A549 (cell line): ENCODE measurements at regions not wholly inside any gene's neighbourhood (a gene's known extent, or its start where the extent isn't known, plus 50 kb on each side); places are given as distances from the start of the nearest gene placed in this dataset.

Source experiments
- ATAC-seq, 2 experiments: fragments of 200-7000 bp in 1 of 2; fragments of >200 bp in 1 of 2; cut with Nextera tagmentation in 1 of 2; cut with Tn5 transposase in 1 of 2; 3 replicates each; pipeline versions ENCODE4 v1.8.0 to v1.9.1; 2018 to 2020; ENCODE audit warnings: mild to moderate bottlenecking in 1 of 2, moderate library complexity in 1 of 2
- CTCF ChIA-PET: fragments of 300-600 bp; sonication (Branson Sonifier 250); formaldehyde crosslinking; extraction: SDS; loops from one replicate; lab custom pipeline; 2021; ENCODE audit warnings: antibody characterized with exemption, inconsistent platforms; lab: Yijun Ruan, JAX
- POLR2A ChIA-PET: fragments of 350-600 bp; formaldehyde crosslinking; extraction: SDS; loops from one replicate; lab custom pipeline; 2021; ENCODE audit warnings: antibody characterized with exemption, inconsistent platforms; lab: Yijun Ruan, JAX
- DNase-seq, 2 experiments: peaks; one replicate each; pipeline versions ENCODE4 v3.0.0 to v3.0.0-alpha.2; 2011 to 2016; ENCODE audit warnings: low read depth in 1 of 2, low spot score in 1 of 2
- FAIRE-seq: peaks from 2 replicates; lab custom pipeline; 2011; peaks lifted over from hg19 to GRCh38; lab: Jason Lieb, UNC
- H3K27ac ChIP-seq, 2 experiments: fragments of >200 bp; sonication (Bioruptor Twin); formaldehyde crosslinking; 3 replicates each; pipeline ENCODE4 v1.5.1; 2016 to 2017
- H3K4me1 ChIP-seq: fragments of >200 bp; sonication (Bioruptor Twin); formaldehyde crosslinking; 3 replicates; pipeline ENCODE4 v1.6.1; 2016
- H3K4me2 ChIP-seq: fragments of >200 bp; sonication (Bioruptor Twin); formaldehyde crosslinking; 3 replicates; pipeline ENCODE4 v1.6.1; 2016
- H3K4me3 ChIP-seq: fragments of >200 bp; sonication (Bioruptor Twin); formaldehyde crosslinking; 3 replicates; pipeline ENCODE4 v1.5.1; 2016
- H3K9me3 ChIP-seq: fragments of >200 bp; sonication (Bioruptor Twin); formaldehyde crosslinking; 3 replicates; pipeline ENCODE4 v1.6.1; 2016
- BHLHE40 ChIP-seq: IDR thresholded peaks from 2 replicates; pipeline ENCODE4 v1.6.1; 2012; ENCODE audit warnings: low read depth, low read length, inconsistent platforms
- CBX8 ChIP-seq: fragments of 200-600 bp; sonication (generic); IDR thresholded peaks from 2 replicates; pipeline ENCODE4 v1.6.1; 2016
- EHF ChIP-seq: fragments of 250-450 bp; sonication (Bioruptor Pico); IDR thresholded peaks from 2 replicates; pipeline ENCODE4 v1.5.0; 2020; ENCODE audit warnings: mild to moderate bottlenecking
- FOSL2 ChIP-seq, 2 experiments: fragments of 450-650 bp in 1 of 2; fragments of >200 bp in 1 of 2; sonication (Bioruptor Twin) in 1 of 2; formaldehyde crosslinking; IDR thresholded peaks; 2 replicates each; pipeline versions ENCODE4 v1.5.0 to v1.6.1; 2016 to 2020; ENCODE audit warnings: mild to moderate bottlenecking in 1 of 2, moderate library complexity in 1 of 2
- FOXS1 ChIP-seq: fragments of 250-450 bp; sonication (Bioruptor Pico); IDR thresholded peaks from 2 replicates; pipeline ENCODE4 v1.5.0; 2020; ENCODE audit warnings: mild to moderate bottlenecking, moderate library complexity
- GATA3 ChIP-seq: IDR thresholded peaks from 2 replicates; pipeline ENCODE4 v1.6.1; 2012; ENCODE audit warnings: borderline replicate concordance
- HEYL ChIP-seq: fragments of 250-450 bp; sonication (Bioruptor Pico); IDR thresholded peaks from 2 replicates; pipeline ENCODE4 v1.8.0; 2021; ENCODE audit warnings: mild to moderate bottlenecking, moderate library complexity
- HOXA7 ChIP-seq: fragments of 250-450 bp; sonication (Bioruptor Pico); IDR thresholded peaks from 2 replicates; pipeline ENCODE4 v1.5.0; 2020; ENCODE audit warnings: mild to moderate bottlenecking, moderate library complexity
- KDM5A ChIP-seq: fragments of 200-600 bp; sonication (generic); IDR thresholded peaks from 2 replicates; pipeline ENCODE4 v1.6.1; 2016; ENCODE audit warnings: antibody characterized with exemption, mild to moderate bottlenecking
- MYC ChIP-seq: IDR thresholded peaks from 2 replicates; pipeline ENCODE4 v1.6.1; 2012; ENCODE audit warnings: mild to moderate bottlenecking, inconsistent platforms, low read length, improper control_type of control experiment, borderline replicate concordance
- RCOR1 ChIP-seq: fragments of 150-350 bp; IDR thresholded peaks from 2 replicates; pipeline ENCODE4 v1.6.1; 2014; ENCODE audit warnings: antibody characterized with exemption, low read length, low read depth
- SMC3 ChIP-seq: fragments of >200 bp; sonication (Bioruptor Twin); formaldehyde crosslinking; IDR thresholded peaks from 3 replicates; pipeline ENCODE4 v1.6.1; 2018; ENCODE audit warnings: inconsistent platforms
- SREBF2 ChIP-seq: fragments of 450-650 bp; IDR thresholded peaks from 2 replicates; pipeline ENCODE4 v1.6.1; 2014; ENCODE audit warnings: mild to moderate bottlenecking, moderate library complexity
- TP53 ChIP-seq: fragments of 250-450 bp; sonication (Bioruptor Pico); IDR thresholded peaks from 2 replicates; pipeline ENCODE4 v1.5.0; 2021; ENCODE audit warnings: mild to moderate bottlenecking, moderate library complexity
- ZFP36 ChIP-seq: fragments of 450-650 bp; IDR thresholded peaks from 2 replicates; pipeline ENCODE4 v1.6.1; 2014; ENCODE audit warnings: borderline replicate concordance; ENCODE audit not compliant: partially characterized antibody
- ZNF302 ChIP-seq: fragments of 250-450 bp; sonication (Bioruptor Pico); IDR thresholded peaks from 2 replicates; pipeline ENCODE4 v1.9.0; 2021; ENCODE audit warnings: inconsistent platforms, mild to moderate bottlenecking, moderate library complexity
- ZSCAN20 ChIP-seq: fragments of 250-450 bp; sonication (Bioruptor Pico); IDR thresholded peaks from 2 replicates; pipeline ENCODE4 v1.8.0; 2022; ENCODE audit warnings: mild to moderate bottlenecking, moderate library complexity
- WGBS: methylation state at CpG from one replicate; pipeline ENCODE4 v1.1.6; 2017; ENCODE audit errors: missing lambda C conversion rate; 5-methylcytosine and 5-hydroxymethylcytosine counted together
- TF ChIP-seq, protein P1 (sequence below): fragments of 250-450 bp; sonication (Bioruptor Pico); IDR thresholded peaks from 2 replicates; pipeline ENCODE4 v1.5.0; 2020; ENCODE audit warnings: low read depth, mild to moderate bottlenecking, moderate library complexity
- TF ChIP-seq, protein P2 (sequence below): fragments of 250-450 bp; sonication (Bioruptor Pico); IDR thresholded peaks from 2 replicates; pipeline ENCODE4 v1.5.0; 2021; ENCODE audit warnings: mild to moderate bottlenecking, moderate library complexity, borderline replicate concordance

DNA sequence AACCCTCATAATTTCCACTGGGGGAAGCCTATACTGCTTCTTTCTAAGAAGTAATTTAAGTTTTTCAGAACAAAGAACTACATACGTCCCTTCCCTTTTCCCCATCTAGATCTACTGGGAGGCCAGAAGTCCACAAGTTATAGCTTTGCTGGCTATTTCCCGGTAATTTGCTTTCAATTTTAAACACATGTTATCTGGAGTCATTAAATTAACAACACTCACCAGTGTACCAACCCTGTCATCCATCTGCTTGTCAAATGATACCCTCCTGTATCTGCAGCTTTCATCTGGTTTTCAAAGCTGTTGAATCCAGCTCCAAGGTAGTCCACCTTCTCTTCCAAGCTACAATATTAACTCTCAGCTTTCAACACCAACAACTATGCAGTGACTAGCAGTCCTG lies 466.7 kb upstream of the PKN2 start:
- CTCF ChIA-PET = interaction anchor here (1.0 kb wide), 1 partner anchor 16 kb away, joined by 3 read pairs; no protein-coding TSS in a partner anchor

DNA sequence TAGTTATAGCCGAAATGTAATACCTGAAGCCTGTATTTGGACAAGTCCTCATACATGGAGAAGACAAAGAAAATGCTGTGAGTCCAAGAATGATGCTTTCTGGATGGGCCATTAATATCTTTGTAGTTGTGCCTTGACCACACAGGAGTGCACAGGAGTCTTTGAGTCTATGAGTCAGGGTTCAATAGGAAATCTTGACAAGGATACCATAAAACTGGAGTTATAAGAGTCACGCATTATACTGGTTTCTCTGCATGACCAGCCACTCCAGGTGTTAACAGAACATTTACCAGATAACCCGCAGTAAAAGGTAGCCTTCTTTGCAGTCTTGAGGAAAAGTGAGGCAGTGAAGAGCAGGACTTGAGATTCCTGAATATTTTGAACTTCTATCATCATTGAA lies 464.6 kb upstream of the PKN2 start:
- no peak for TF ChIP-seq TP53
- no peak for TF ChIP-seq EHF (CRISPR knock-in tag)
- TF ChIP-seq KDM5A = no peak
- TF ChIP-seq ZNF302 (CRISPR knock-in tag) = no peak
- no peak for TF ChIP-seq ZSCAN20 (CRISPR knock-in tag)
- 34% methylated on average over 3 of the region's 3 CpGs for WGBS
- FAIRE-seq (no peak), DNase-seq (no peak), ATAC-seq (no peak)
- ChIA-PET POLR2A (no interaction called here), CTCF (no interaction called here)
- Histone ChIP-seq H3K4me3 (no peak overlapping the region), H3K4me2 (no peak overlapping the region), H3K9me3 (no peaks in the 10 kb centered on the region), H3K27ac (no peak overlapping the region), H3K4me1 (no peaks in the 10 kb centered on the region)

More for the DNA sequence above, 466.7 kb upstream of the PKN2 start:
- POLR2A ChIA-PET = no interaction called here
- Histone ChIP-seq H3K4me3 (no peak overlapping the region), H3K4me1 (no peaks in the 10 kb centered on the region), H3K27ac (no peak overlapping the region), H3K9me3 (no peaks in the 10 kb centered on the region), H3K4me2 (no peak overlapping the region)
- WGBS = 39% methylated on average over 2 of the region's 2 CpGs
- no peak for TF ChIP-seq SREBF2
- TF ChIP-seq SMC3 = no peak
- TF ChIP-seq, protein P1, sequence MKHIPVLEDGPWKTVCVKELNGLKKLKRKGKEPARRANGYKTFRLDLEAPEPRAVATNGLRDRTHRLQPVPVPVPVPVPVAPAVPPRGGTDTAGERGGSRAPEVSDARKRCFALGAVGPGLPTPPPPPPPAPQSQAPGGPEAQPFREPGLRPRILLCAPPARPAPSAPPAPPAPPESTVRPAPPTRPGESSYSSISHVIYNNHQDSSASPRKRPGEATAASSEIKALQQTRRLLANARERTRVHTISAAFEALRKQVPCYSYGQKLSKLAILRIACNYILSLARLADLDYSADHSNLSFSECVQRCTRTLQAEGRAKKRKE (CRISPR knock-in tag) = no peak
- no peak for TF ChIP-seq HOXA7 (CRISPR knock-in tag)
- TF ChIP-seq MYC = no peak
- TF ChIP-seq FOXS1 (CRISPR knock-in tag) = no peak
- no peak for TF ChIP-seq ZFP36
- no peak for TF ChIP-seq HEYL (CRISPR knock-in tag)
- no peak for TF ChIP-seq BHLHE40
- DNase-seq = no peak
- no peak for ATAC-seq
- no peak for FAIRE-seq

DNA sequence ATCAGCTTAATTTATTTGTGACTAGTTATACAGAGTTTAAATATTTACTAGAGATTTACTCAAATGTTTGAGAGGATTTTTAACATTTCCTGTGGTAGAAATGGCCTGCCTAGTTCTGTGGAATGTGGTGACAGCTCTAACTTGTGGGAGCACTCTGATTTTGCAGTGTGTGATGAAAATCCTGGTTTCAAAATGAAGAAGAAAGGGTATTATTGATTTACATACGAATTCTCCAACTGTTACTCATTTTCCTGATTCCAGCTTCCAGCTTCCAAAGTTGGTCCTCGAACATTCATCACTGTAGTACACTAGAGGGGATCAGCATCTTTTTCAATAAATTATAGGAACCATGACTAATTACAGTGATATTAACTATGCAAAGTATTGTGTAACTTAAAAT lies 462.7 kb upstream of the PKN2 start:
- no peak overlapping the region for H3K27ac ChIP-seq
- CTCF ChIA-PET = interaction anchor here (1.5 kb wide), 1 partner anchor 41 kb away, joined by 3 read pairs; no protein-coding TSS in a partner anchor
- no peaks in the 10 kb centered on the region for H3K4me1 ChIP-seq
- no peak overlapping the region for H3K4me3 ChIP-seq
- DNase-seq = no peak
- POLR2A ChIA-PET = no interaction called here
- TF ChIP-seq, protein P1 (CRISPR knock-in tag) = no peak
- TF ChIP-seq GATA3 (no peak), FOSL2 (IDR thresholded peaks at IDR 0.05) (no peak), FOSL2 (CRISPR knock-in tag; IDR thresholded peaks at IDR 0.05) (no peak), MYC (no peak), HEYL (CRISPR knock-in tag) (no peak)
- no peak for FAIRE-seq
- no peak for ATAC-seq
- no peaks in the 10 kb centered on the region for H3K9me3 ChIP-seq
- no peak overlapping the region for H3K4me2 ChIP-seq
- WGBS = 12% methylated on average over 2 of the region's 2 CpGs

DNA sequence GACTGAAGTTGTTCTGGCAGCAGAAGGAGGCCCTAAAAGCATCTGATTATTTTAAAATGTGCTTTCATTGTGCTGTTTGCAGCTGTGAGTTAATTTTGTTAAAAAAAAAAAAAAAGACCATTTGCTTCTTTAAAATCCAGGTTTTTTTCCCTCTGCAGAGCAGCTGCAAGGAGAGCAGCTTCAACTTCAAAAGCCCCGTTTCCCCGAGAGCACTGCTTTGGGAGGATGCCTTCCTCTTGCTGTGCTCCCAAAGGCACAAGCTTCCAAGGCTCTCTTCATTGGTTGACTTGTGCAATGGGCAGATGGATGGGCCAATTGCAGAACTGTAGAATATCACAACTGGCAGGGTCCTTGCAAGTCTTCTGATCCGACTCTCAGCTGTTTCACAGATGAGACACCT lies 459.2 kb upstream of the PKN2 start:
- Histone ChIP-seq H3K4me2 (no peak overlapping the region), H3K9me3 (no peaks in the 10 kb centered on the region), H3K27ac (no peak overlapping the region), H3K4me1 (no peaks in the 10 kb centered on the region), H3K4me3 (no peak overlapping the region)
- FAIRE-seq = no peak
- 81% methylated on average over 3 of the region's 3 CpGs for WGBS
- no peak for DNase-seq
- TF ChIP-seq RCOR1 = no peak
- TF ChIP-seq, protein P2, sequence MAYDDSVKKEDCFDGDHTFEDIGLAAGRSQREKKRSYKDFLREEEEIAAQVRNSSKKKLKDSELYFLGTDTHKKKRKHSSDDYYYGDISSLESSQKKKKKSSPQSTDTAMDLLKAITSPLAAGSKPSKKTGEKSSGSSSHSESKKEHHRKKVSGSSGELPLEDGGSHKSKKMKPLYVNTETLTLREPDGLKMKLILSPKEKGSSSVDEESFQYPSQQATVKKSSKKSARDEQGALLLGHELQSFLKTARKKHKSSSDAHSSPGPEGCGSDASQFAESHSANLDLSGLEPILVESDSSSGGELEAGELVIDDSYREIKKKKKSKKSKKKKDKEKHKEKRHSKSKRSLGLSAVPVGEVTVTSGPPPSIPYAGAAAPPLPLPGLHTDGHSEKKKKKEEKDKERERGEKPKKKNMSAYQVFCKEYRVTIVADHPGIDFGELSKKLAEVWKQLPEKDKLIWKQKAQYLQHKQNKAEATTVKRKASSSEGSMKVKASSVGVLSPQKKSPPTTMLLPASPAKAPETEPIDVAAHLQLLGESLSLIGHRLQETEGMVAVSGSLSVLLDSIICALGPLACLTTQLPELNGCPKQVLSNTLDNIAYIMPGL (CRISPR knock-in tag) = no peak
- TF ChIP-seq EHF (CRISPR knock-in tag) = no peak
- no peak for TF ChIP-seq MYC
- no peak for TF ChIP-seq CBX8
- TF ChIP-seq TP53 = no peak
- CTCF ChIA-PET = interaction anchor here (0.5 to 1.2 kb wide), 2 partner anchors 44 to 475 kb away, joined by 3 to 5 read pairs; no protein-coding TSS in a partner anchor
- POLR2A ChIA-PET = no interaction called here
- no peak for ATAC-seq
